ENCODE measurements at regions not wholly inside any gene's neighbourhood (a gene's known extent, or its start where the extent isn't known, plus 50 kb on each side); places are given as distances from the start of the nearest gene placed in this dataset.

DNA sequence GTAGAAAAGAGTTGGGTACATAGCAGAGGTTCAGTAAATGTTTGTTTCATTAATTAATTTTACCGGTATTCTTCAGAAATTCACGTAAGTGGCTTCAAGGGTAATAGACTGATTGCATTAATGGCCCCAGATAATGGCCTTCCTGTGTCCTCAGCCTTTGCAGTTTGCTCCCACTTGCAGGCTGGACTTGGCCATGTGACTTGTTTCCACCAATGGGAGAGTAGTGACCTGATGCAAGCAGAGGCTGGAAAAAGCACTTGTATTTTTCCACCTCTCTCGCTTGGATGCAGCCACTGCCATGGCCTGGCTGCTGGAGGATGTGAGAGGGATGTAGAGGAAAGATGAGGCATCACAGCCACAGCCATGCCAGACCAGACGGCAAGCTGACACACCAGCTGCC is 480.9 kb downstream of the CDK5RAP2 start:
- TF ChIP-seq POLR2A (IDR thresholded peaks at IDR 0.05; ENCODE audit: low read depth, low read length), result no peak
- no peak for TF ChIP-seq CTCF (IDR thresholded peaks at IDR 0.05; ENCODE audit: extremely low read depth in 1 of 2, insufficient read depth in 1 of 2, low read depth in 1 of 2, low read length in 2 of 2)
- no peak for TF ChIP-seq MYC (IDR thresholded peaks at IDR 0.05; ENCODE audit: low read depth, low read length)
- TF ChIP-seq GATA2 (IDR thresholded peaks at IDR 0.05; ENCODE audit: insufficient read depth, insufficient read length, low read depth, low read length), result no peak
- no peak for TF ChIP-seq POLR2AphosphoS5 (IDR thresholded peaks at IDR 0.05; ENCODE audit: insufficient read depth, low read depth, low read length)
- no peak for TF ChIP-seq EZH2 (IDR thresholded peaks at IDR 0.05; ENCODE audit: borderline replicate concordance, low read depth, low read length, severe bottlenecking)
- TF ChIP-seq JUN (IDR thresholded peaks at IDR 0.05; ENCODE audit: borderline replicate concordance, insufficient read depth, insufficient read length, low read depth), result no peak
- no peak for TF ChIP-seq MAX (IDR thresholded peaks at IDR 0.05; ENCODE audit: insufficient read depth, insufficient read length)

All from endothelial cell of umbilical vein (primary cell).